ENCODE measurements at regions not wholly inside any gene's neighbourhood (a gene's known extent, or its start where the extent isn't known, plus 50 kb on each side); places are given as distances from the start of the nearest gene placed in this dataset.
A peak's percentile ranks its signal among the peaks of the same experiment; 100 is the strongest.

- no peak for DNase-seq
Observed at GRCh38 chr15:35320158-35320780, 225.7 kb downstream of the DPH6 start.

- no peak for DNase-seq
Observed at GRCh38 chr15:35319354-35319753, 226.6 kb downstream of the DPH6 start.

GRCh38 chr15:35317217-35317616 lies 228.7 kb downstream of the DPH6 start:
- DNase-seq, result no peak

DNA sequence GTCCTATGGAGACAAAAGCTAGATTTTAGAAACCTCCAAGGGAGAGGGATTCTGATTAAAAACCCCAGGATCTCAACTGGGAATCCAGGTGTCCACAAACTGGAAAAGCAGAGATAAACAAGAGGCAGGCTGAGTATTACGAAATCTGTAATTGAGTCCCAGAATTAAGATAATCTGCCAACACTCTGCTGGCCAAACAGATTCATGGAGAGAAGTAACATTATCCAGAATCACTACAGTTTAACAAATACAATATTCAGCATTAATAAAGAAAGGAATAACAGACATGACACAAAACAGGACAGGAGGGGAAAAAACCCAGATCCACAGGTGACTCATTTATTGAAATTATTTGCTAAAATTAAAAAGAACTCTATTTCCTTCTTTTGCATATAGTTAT lies 227.2 kb upstream of the NANOGP8 start:
- no peak for DNase-seq

- DNase-seq, result no peak
Observed at GRCh38 chr15:35311615-35312014, 226.5 kb upstream of the NANOGP8 start.

- no peak for DNase-seq
Observed at GRCh38 chr15:35309886-35310285, 224.8 kb upstream of the NANOGP8 start.

DNA sequence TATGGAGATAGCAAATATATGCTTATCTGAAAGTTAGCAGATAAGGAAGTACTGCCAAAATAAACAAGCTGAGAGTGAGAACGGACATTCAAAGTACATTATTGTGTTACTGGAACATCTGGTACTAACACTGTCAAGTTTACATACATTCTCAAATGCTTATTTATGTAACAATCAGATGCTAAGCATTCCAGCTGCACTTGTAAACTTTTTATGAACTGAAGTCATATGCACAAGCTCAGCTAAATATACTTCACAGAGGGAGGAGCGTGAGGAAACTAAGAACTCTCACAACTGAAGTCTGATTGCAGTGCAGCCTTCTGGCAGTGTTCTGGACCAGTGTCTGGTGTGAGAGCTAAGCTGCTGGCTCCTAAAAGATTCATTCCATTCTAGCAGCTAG lies 223.7 kb upstream of the NANOGP8 start:
- DNase-seq, result no peak

DNA sequence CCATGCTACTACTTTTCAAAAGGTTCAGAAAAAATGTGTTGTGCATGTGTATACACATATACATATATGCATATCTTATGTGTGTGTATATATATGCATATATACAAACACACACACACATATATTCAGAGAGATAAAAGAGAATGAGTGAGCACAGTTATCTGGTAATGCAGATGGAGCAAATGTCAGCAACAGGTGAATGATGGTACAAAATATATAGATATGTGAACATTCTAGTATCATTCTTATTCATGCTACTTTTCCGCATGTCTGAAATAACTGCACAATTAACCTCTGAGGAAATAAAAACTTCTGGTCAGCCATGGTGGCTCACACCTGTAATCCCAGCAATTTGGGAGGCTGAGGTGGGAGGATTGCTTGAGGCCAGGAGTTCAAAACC lies 222.6 kb upstream of the NANOGP8 start:
- DNase-seq, result no peak

DNA sequence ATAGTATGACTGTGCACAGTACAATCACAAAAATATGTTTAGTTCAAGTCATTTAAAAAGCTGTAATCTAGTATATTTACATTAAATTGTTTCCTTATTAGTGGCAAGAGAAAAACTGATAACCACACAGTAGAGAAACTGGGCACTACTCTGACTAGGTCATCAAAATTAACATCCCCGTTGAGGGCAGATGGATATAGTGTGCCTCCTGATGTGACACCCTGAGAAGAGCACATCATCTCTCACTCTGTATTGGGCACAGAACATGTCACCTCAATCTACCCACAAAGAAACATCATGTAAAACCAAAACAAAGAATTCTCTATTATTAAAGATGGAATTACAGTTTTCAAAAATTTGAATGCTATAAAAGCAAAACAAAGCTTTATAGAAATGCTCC lies 221.9 kb upstream of the NANOGP8 start:
- DNase-seq, result no peak

- DNase-seq, result no peak
Observed at GRCh38 chr15:35306361-35306981, 221.4 kb upstream of the NANOGP8 start.

GRCh38 chr15:35305946-35306345 lies 220.9 kb upstream of the NANOGP8 start:
- no peak for DNase-seq

- DNase-seq, result no peak
Observed at GRCh38 chr15:35305031-35305550, 220.0 kb upstream of the NANOGP8 start.

DNA sequence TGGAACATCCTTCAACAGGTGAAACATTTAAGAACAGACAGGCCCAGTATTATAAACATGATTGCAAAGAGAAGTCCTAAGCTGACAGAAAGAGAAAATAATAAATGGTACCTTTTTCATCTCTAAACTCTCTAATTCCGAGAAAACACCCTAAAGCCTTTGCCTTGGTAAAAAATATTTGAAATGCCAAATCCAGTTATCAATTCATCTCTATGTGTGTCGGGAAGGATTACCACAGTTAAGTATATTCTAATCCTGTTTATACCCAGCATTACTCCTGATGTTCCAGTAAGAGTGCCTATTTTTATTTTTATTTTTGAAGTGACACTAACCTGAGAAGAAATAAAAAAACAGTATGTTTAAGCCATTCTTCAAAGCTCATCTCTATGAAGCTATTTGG lies 219.3 kb upstream of the NANOGP8 start:
- no peak for DNase-seq

DNA sequence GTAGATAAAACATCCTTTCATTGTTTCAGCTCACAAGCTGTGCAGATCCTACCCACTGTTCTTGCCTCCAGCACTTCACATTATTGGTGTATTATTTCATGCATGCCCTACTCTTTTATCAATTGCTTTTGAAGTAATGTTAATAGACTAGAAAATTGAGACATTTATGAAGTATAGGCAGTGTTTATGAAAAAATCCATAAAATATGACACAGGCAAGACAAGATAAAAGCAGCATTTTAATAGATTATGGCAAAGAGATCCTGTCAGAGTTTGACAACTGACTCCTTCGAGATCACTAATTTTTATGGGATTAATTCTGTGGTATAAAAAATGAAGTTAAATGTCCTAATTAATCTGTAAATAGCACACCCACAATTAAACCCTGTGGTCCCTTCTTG lies 217.2 kb upstream of the NANOGP8 start:
- no peak for DNase-seq

GRCh38 chr15:35301088-35301487 lies 216.0 kb upstream of the NANOGP8 start:
- DNase-seq, result no peak

DNA sequence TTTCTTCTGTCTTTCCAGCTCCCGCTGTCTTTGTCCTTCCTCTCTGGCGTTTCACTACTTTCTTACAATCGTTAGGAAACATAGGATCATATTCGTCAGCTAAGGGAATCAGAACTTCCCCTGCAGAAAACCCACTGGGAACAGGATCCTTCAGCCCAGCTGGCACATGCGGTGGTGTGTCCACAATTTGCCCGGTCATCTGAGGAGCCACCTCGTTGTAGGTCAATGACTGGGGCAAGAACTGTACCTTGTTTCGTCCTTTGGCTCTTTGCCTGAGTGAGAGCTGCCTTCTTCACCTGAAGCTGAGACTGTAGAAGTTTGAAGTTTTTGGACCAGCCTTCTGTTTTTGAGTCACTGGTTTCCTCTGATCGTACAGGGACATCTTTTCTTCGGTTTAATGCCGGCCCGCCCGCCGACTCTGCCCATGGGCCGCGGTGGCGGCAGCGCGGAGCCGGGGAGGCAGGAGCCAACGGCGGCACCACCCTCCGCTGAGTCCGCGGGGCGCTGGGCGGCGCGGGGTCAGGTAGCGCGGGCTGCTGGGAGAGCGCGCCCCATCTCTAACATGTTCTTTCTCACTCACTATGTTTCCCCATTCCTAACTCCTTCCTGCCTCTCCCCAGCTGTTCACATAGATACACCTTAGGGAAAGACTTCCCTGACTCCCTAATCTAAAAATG lies 214.1 kb upstream of the NANOGP8 start:
- DNase-seq, result no peak

GRCh38 chr15:35298509-35298908 lies 213.4 kb upstream of the NANOGP8 start:
- DNase-seq, result no peak

DNA sequence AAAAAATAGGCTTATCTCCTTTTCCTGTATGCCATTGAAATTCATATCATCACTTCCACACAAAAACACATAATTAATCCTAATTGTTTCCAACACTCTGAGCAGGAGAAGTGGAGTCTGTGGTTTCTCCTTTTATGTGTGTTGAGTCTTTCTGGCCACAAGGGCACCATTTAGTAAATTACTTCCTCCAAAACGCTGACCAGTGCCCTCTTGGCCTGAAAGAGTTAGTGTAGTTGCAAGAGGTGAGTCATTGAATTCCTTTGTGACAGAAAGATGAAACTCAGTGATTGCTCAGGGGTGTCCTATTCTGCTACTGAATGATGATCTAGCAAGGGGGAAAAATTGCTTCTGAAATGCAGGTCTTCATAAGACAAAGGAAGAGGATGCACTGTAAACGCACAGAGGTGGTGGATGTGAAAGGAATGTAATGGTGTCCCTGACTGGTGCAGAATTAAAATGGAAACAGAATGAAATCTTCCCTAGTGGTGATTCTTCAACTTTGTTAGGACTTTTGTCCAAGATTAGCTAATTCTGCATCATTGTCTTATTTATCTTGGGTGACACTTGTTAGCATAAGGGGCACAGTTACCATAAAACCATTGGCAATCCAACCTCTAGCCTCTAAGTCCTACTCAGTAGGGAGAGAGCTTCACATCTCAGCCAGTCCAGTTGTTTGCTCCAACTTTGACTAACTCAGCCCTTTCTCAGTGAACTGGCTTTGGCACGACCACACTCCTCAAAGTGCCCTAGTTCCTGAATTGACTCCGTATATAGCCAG lies 208.4 kb upstream of the NANOGP8 start:
- no peak for DNase-seq

- no peak for DNase-seq
Observed at GRCh38 chr15:35290301-35290721, 205.2 kb upstream of the NANOGP8 start.

GRCh38 chr15:35289024-35289617 lies 204.0 kb upstream of the NANOGP8 start:
- DNase-seq, result peak in 1 of 2 donors; percentile 3

DNA sequence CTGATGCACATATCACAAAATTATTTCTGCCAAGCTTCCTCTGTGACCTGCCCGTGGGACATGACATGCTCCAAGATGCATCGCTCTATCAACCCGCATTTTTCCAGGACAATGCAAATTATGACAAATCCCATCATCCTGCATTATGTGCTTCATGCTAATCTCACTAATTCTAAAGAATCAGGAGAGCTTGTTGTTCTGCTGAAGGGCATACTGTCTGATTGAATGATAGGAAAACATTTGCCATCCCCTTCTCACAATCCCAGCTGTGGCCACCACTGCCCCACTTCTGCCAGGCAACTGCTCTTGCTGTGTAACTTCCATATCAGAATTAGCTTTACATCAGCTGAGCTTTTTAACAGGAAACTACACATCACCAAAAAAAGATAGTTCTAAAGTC lies 203.5 kb upstream of the NANOGP8 start:
- DNase-seq, result no peak

- DNase-seq, result no peak
Observed at GRCh38 chr15:35286721-35287120, 201.6 kb upstream of the NANOGP8 start.

GRCh38 chr15:35282965-35283496 lies 197.9 kb upstream of the NANOGP8 start:
- DNase-seq, result no peak

All from CD4-positive, alpha-beta T cell treated with Interferon alpha-2 for 1 hour (primary cell).